ENCODE measurements at regions not wholly inside any gene's neighbourhood (a gene's known extent, or its start where the extent isn't known, plus 50 kb on each side); places are given as distances from the start of the nearest gene placed in this dataset.

GRCh38 chr13:80448725-80449124 lies 107.8 kb upstream of the SPRY2 start:
- Histone ChIP-seq H3K36me3 (ENCODE audit: control insufficient read depth, insufficient read depth, low read length) (no peaks in the 10 kb centered on the region), H3K27me3 (ENCODE audit: control insufficient read depth, insufficient read depth, low read length) (no peaks in the 10 kb centered on the region), H3K9me3 (ENCODE audit: control insufficient read depth, insufficient read depth, low read length) (no peaks in the 10 kb centered on the region), H3K4me1 (ENCODE audit: control insufficient read depth, insufficient read depth, low read length) (no peaks in the 10 kb centered on the region), H3K27ac (ENCODE audit: low read depth, low read length) (no peak overlapping the region), H3K4me3 (ENCODE audit: low read depth, low read length) (no peak overlapping the region)
- no peak for DNase-seq (ENCODE audit: low read depth in 4 of 6, low spot score in 6 of 6)
- WGBS (ENCODE audit: insufficient coverage): 83% methylated on average over 2 of the region's 2 CpGs

DNA sequence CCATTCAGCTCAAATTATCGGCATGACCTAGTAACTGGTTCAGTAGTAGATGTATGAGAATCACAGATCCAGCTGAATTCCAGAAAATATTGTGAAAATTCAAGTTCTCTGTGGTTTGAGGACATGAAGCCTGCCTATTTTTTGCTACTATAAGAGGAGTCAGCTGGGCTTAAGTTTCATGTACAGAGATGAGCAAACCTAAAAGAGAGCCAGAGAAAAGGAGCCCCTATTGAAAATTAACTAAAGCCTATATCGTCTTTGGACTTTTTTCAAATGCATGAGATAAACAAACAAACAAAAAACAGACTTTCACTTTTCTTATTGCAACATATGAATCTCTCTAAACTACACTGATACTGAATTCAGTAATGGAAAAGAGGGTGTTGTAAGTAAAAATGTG lies 106.8 kb upstream of the SPRY2 start:
- no peak for DNase-seq (ENCODE audit: low read depth in 4 of 6, low spot score in 6 of 6)
- H3K27me3 ChIP-seq (ENCODE audit: control insufficient read depth, insufficient read depth, low read length): no peaks in the 10 kb centered on the region
- no peaks in the 10 kb centered on the region for H3K4me1 ChIP-seq (ENCODE audit: control insufficient read depth, insufficient read depth, low read length)
- no peaks in the 10 kb centered on the region for H3K36me3 ChIP-seq (ENCODE audit: control insufficient read depth, insufficient read depth, low read length)
- no peak overlapping the region for H3K27ac ChIP-seq (ENCODE audit: low read depth, low read length)
- WGBS (ENCODE audit: insufficient coverage): 86% methylated on average over 1 of the region's 2 CpGs
- no peak overlapping the region for H3K4me3 ChIP-seq (ENCODE audit: low read depth, low read length)
- no peaks in the 10 kb centered on the region for H3K9me3 ChIP-seq (ENCODE audit: control insufficient read depth, insufficient read depth, low read length)

DNA sequence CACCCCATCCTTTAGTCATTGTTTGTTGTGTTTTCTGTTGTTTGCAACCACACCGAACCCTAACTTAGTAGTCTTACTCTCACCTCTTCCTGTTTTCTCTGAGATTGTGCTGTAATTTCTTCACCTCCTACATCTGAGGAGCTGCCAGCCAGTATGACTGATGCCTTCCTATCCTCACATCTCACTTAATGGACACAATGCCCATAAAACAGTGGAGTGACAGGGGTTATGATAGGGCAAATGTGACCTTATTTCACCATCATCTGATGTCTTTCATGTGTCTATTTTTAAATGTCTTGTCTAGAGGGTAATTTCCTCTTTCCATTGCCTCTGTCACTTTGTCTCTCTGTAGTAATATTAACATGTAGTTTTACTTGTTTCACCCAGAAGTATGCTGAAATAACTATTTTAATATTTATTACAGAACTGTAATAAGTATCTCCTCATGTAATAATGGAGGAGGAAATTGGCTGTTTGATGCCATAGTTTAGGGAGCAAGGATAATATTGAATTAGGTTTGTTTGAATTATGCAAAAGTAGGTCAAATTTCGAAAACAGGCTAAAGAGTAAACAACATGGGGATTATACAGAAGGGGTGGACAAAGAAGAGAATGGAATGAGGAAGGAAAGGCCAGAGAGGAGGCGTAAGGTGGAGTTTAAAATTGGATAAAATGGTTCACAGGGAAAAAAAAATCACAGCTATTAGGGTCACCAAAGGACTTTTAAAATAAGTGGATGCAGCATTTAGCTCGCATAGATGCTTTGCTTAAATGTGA lies 103.5 kb upstream of the SPRY2 start:
- no peaks in the 10 kb centered on the region for H3K4me1 ChIP-seq (ENCODE audit: control insufficient read depth, insufficient read depth, low read length)
- no peaks in the 10 kb centered on the region for H3K36me3 ChIP-seq (ENCODE audit: control insufficient read depth, insufficient read depth, low read length)
- no peak overlapping the region for H3K4me3 ChIP-seq (ENCODE audit: low read depth, low read length)
- H3K9me3 ChIP-seq (ENCODE audit: control insufficient read depth, insufficient read depth, low read length): no peaks in the 10 kb centered on the region
- no peaks in the 10 kb centered on the region for H3K27me3 ChIP-seq (ENCODE audit: control insufficient read depth, insufficient read depth, low read length)
- DNase-seq (ENCODE audit: low read depth in 4 of 6, low spot score in 6 of 6): no peak
- WGBS (ENCODE audit: insufficient coverage): 88% methylated on average over 2 of the region's 4 CpGs
- H3K27ac ChIP-seq (ENCODE audit: low read depth, low read length): no peak overlapping the region

- Histone ChIP-seq H3K4me1 (ENCODE audit: control insufficient read depth, insufficient read depth, low read length) (no peaks in the 10 kb centered on the region), H3K4me3 (ENCODE audit: low read depth, low read length) (no peak overlapping the region), H3K9me3 (ENCODE audit: control insufficient read depth, insufficient read depth, low read length) (no peaks in the 10 kb centered on the region), H3K27ac (ENCODE audit: low read depth, low read length) (no peak overlapping the region), H3K36me3 (ENCODE audit: control insufficient read depth, insufficient read depth, low read length) (no peaks in the 10 kb centered on the region), H3K27me3 (ENCODE audit: control insufficient read depth, insufficient read depth, low read length) (no peaks in the 10 kb centered on the region)
- no peak for DNase-seq (ENCODE audit: low read depth in 4 of 6, low spot score in 6 of 6)
Measured at GRCh38 chr13:80442609-80443008, 101.7 kb upstream of the SPRY2 start.

GRCh38 chr13:80441968-80442367 lies 101.0 kb upstream of the SPRY2 start:
- no peaks in the 10 kb centered on the region for H3K27me3 ChIP-seq (ENCODE audit: control insufficient read depth, insufficient read depth, low read length)
- H3K27ac ChIP-seq (ENCODE audit: low read depth, low read length): no peak overlapping the region
- H3K36me3 ChIP-seq (ENCODE audit: control insufficient read depth, insufficient read depth, low read length): no peaks in the 10 kb centered on the region
- H3K9me3 ChIP-seq (ENCODE audit: control insufficient read depth, insufficient read depth, low read length): no peaks in the 10 kb centered on the region
- H3K4me3 ChIP-seq (ENCODE audit: low read depth, low read length): no peak overlapping the region
- DNase-seq (ENCODE audit: low read depth in 4 of 6, low spot score in 6 of 6): no peak
- no peaks in the 10 kb centered on the region for H3K4me1 ChIP-seq (ENCODE audit: control insufficient read depth, insufficient read depth, low read length)

GRCh38 chr13:80438521-80438920 lies 97.6 kb upstream of the SPRY2 start:
- DNase-seq (ENCODE audit: low read depth in 4 of 6, low spot score in 6 of 6): no peak
- H3K27me3 ChIP-seq (ENCODE audit: control insufficient read depth, insufficient read depth, low read length): no peaks in the 10 kb centered on the region
- H3K36me3 ChIP-seq (ENCODE audit: control insufficient read depth, insufficient read depth, low read length): no peaks in the 10 kb centered on the region
- H3K9me3 ChIP-seq (ENCODE audit: control insufficient read depth, insufficient read depth, low read length): no peaks in the 10 kb centered on the region
- no peak overlapping the region for H3K27ac ChIP-seq (ENCODE audit: low read depth, low read length)
- no peaks in the 10 kb centered on the region for H3K4me1 ChIP-seq (ENCODE audit: control insufficient read depth, insufficient read depth, low read length)
- 100% methylated on average over 2 of the region's 3 CpGs for whole genome bisulfite sequencing (ENCODE audit: insufficient coverage)
- no peak overlapping the region for H3K4me3 ChIP-seq (ENCODE audit: low read depth, low read length)

DNA sequence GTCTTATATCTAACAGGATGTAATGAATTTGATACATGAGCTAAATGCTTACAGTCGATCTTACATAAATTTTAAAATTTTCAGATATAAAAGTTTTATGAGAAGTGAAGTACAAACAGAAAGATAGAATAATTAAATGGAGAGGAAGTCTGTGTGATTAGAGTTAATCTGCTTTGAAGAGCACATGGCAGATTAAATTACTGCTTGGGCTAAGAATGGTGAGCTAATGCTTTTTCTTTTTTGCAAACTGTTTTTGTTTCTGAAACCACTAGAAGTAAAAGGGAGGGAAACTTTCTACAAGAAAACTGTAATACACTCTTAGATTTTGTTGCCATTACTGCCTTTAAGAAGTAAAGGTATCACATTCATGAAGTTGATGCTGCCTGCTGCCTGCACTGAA lies 96.3 kb upstream of the SPRY2 start:
- Histone ChIP-seq H3K27me3 (ENCODE audit: control insufficient read depth, insufficient read depth, low read length) (no peaks in the 10 kb centered on the region), H3K27ac (ENCODE audit: low read depth, low read length) (peak overlapping the region; percentile 48), H3K36me3 (ENCODE audit: control insufficient read depth, insufficient read depth, low read length) (no peaks in the 10 kb centered on the region), H3K4me3 (ENCODE audit: low read depth, low read length) (no peak overlapping the region), H3K4me1 (ENCODE audit: control insufficient read depth, insufficient read depth, low read length) (no peaks in the 10 kb centered on the region), H3K9me3 (ENCODE audit: control insufficient read depth, insufficient read depth, low read length) (no peaks in the 10 kb centered on the region)
- peak in 1 of 6 donors; percentile 2 for DNase-seq (ENCODE audit: low read depth in 4 of 6, low spot score in 6 of 6)
- WGBS (ENCODE audit: insufficient coverage): no CpG with 5 or more reads among the region's 1 CpG

DNA sequence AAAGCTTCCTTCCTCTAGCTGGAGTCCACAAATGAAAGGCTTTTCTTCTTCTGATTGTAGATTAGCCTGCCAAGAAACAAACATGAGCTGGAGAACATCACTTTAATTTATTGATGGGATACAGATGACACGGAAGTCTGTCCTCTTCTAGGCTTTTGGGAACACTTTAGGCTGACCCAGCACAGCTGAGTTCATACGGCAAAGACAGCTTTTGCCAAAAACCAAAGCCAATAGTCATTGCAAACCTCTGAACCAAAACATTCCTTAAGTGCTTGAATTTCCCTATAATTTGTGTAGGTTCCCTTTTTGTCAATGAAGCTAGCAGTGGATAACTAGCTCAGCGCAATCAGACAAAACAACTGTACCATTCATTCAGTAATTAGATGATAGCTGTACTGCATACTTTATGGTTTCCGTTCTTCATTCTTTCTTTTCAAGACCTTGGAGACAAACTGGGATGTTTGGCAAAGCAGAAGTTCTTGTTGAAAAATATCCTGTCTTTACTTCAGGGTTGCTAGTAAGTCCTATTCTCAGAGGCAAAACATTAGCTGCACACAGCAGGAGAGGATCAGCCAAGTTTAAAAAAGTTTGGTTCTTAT lies 95.7 kb upstream of the SPRY2 start:
- Histone ChIP-seq H3K4me3 (ENCODE audit: low read depth, low read length) (no peak overlapping the region), H3K36me3 (ENCODE audit: control insufficient read depth, insufficient read depth, low read length) (no peaks in the 10 kb centered on the region), H3K4me1 (ENCODE audit: control insufficient read depth, insufficient read depth, low read length) (no peaks in the 10 kb centered on the region), H3K27me3 (ENCODE audit: control insufficient read depth, insufficient read depth, low read length) (no peaks in the 10 kb centered on the region), H3K27ac (ENCODE audit: low read depth, low read length) (no peak overlapping the region), H3K9me3 (ENCODE audit: control insufficient read depth, insufficient read depth, low read length) (no peaks in the 10 kb centered on the region)
- 44% methylated on average over 1 of the region's 4 CpGs for WGBS (ENCODE audit: insufficient coverage)
- DNase-seq (ENCODE audit: low read depth in 4 of 6, low spot score in 6 of 6): peak; percentile 1 to 59 (median 36)

- H3K36me3 ChIP-seq (ENCODE audit: control insufficient read depth, insufficient read depth, low read length): no peaks in the 10 kb centered on the region
- no peak overlapping the region for H3K4me3 ChIP-seq (ENCODE audit: low read depth, low read length)
- no peaks in the 10 kb centered on the region for H3K4me1 ChIP-seq (ENCODE audit: control insufficient read depth, insufficient read depth, low read length)
- no peak for DNase-seq (ENCODE audit: low read depth in 4 of 6, low spot score in 6 of 6)
- no peaks in the 10 kb centered on the region for H3K9me3 ChIP-seq (ENCODE audit: control insufficient read depth, insufficient read depth, low read length)
- no peaks in the 10 kb centered on the region for H3K27me3 ChIP-seq (ENCODE audit: control insufficient read depth, insufficient read depth, low read length)
- no peak overlapping the region for H3K27ac ChIP-seq (ENCODE audit: low read depth, low read length)
Measured at GRCh38 chr13:80430561-80430960, 89.6 kb upstream of the SPRY2 start.

- Histone ChIP-seq H3K4me3 (ENCODE audit: low read depth, low read length) (no peak overlapping the region), H3K36me3 (ENCODE audit: control insufficient read depth, insufficient read depth, low read length) (no peaks in the 10 kb centered on the region), H3K4me1 (ENCODE audit: control insufficient read depth, insufficient read depth, low read length) (no peaks in the 10 kb centered on the region), H3K9me3 (ENCODE audit: control insufficient read depth, insufficient read depth, low read length) (peaks cover 5% of the 10 kb centered on the region), H3K27ac (ENCODE audit: low read depth, low read length) (no peak overlapping the region), H3K27me3 (ENCODE audit: control insufficient read depth, insufficient read depth, low read length) (no peaks in the 10 kb centered on the region)
- no peak for DNase-seq (ENCODE audit: low read depth in 4 of 6, low spot score in 6 of 6)
- 70% methylated on average over 2 of the region's 3 CpGs for WGBS (ENCODE audit: insufficient coverage)
Measured at GRCh38 chr13:80428349-80429096, 87.6 kb upstream of the SPRY2 start.
